HTR-8/SVneo (cell line): ENCODE measurements at regions not wholly inside any gene's neighbourhood (a gene's known extent, or its start where the extent isn't known, plus 50 kb on each side); places are given as distances from the start of the nearest gene placed in this dataset.
"Not testable (repeated sequence)": the region's sequence is repeated elsewhere in the genome, so short reads cannot be mapped to it uniquely, and the experiment has no call there.

Source experiments
- DNase-seq: peaks from one replicate; pipeline ENCODE4 v3.0.0; 2011; ENCODE audit warnings: low spot score, mixed read lengths; ENCODE audit not compliant: insufficient read length
- FAIRE-seq: peaks from 2 replicates; lab custom pipeline; 2011; peaks lifted over from hg19 to GRCh38; lab: Jason Lieb, UNC

GRCh38 chr3:23701716-23702597, 103.8 kb upstream of the UBE2E1 start:
- DNase-seq, result peak; percentile 57
- no peak for FAIRE-seq

DNA sequence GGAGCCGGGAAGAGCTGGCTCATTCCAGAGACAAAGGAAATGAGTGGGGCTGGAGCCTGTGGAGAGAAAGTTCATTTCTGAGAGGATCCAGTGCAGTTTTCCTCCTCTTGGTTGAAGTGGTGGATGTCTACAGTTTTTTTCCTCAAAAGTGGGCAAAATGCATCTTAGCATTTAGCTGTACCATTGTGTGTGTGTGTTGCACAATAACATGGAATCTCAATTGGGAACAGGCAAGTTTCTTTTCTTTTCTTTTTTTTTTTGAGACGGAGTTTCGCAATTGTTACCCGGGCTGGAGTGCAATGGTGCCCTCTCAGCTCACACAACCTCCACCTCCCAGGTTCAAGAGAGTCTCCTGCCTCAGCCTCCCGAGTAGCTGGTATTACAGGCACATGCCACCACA, 101.5 kb upstream of the UBE2E1 start:
- no peak for DNase-seq
- FAIRE-seq, result no peak

DNA sequence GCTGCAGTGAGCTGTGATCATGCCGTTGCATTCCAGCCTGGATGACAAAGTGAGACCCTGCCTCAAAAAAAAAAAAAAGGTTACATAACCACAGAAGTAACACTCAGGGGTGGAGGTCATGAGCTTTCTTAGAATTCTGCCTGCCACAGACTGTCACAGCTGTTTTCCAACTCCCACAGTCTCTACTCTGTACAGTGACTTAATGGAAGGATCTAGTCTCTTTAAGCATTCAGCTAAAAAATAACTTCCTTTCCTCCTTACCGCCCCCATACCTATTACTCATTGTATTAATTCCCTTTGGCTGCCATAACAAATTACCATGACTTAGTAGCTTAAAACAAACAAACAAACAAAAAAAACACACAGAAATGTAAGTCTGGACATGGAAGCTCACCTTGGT, 99.6 kb upstream of the UBE2E1 start:
- no peak for DNase-seq
- no peak for FAIRE-seq

GRCh38 chr3:23709987-23710386, 95.8 kb upstream of the UBE2E1 start:
- no peak for DNase-seq
- no peak for FAIRE-seq

GRCh38 chr3:23710555-23710954, 95.2 kb upstream of the UBE2E1 start:
- DNase-seq (no peak), FAIRE-seq (no peak)

DNA sequence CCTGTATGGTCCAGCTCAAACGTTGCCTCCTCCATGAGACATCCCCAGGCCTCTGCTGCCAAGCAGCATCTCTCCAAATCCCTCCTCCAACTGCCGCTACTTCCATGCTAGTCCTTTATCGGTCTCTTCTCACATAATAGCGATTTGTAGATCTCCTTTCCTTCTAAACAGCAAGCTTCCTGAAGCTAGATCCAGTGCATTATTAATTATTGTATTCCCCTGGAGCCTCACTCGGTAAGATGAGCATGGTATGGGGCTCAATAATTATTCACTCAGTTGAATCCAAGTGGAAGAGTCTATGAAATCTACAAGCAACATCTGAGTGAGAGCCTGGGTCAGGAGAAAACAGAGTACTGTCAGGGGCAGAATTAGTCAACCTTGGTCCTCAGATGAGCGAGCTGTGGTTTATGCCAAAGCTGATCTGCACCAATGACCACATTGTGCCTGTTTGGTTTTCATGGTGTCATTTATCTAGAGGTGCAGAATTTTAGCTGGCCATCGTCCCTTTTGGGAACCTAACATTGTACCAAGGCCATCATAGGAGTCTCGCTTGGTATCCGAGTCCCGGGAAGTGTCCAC, 93.8 kb upstream of the UBE2E1 start:
- DNase-seq, result no peak
- FAIRE-seq, result no peak

GRCh38 chr3:23712656-23713559, 92.8 kb upstream of the UBE2E1 start:
- no peak for FAIRE-seq
- DNase-seq, result peak; percentile 57

GRCh38 chr3:23713641-23714040, 92.1 kb upstream of the UBE2E1 start:
- FAIRE-seq (no peak), DNase-seq (no peak)

GRCh38 chr3:23720059-23720458, 85.7 kb upstream of the UBE2E1 start:
- no peak for DNase-seq
- no peak for FAIRE-seq

GRCh38 chr3:23720885-23721284, 84.9 kb upstream of the UBE2E1 start:
- DNase-seq (no peak), FAIRE-seq (no peak)

DNA sequence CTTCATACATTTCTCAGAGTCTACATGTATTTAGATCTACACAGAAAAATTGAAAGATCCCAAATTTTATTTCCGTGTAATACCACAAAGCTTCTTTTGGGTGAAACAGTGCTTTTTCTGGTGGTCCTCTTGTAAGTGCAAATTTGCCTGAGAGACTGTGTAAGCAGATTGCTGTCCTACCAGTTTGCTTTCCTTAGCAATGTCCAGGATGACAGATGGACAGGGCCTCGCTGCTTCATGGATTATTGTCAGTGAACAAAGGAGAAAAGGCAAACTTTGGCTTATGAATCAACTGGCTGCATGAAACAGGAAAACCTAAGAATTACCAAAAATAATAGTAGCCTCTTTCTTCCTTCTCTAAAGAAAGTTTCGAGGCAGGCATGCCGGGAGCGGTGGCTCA, 82.6 kb upstream of the UBE2E1 start:
- no peak for FAIRE-seq
- DNase-seq, result no peak

- FAIRE-seq, result no peak
- no peak for DNase-seq
These were observed 81.8 kb upstream of the UBE2E1 start for GRCh38 chr3:23723930-23724329.

DNA sequence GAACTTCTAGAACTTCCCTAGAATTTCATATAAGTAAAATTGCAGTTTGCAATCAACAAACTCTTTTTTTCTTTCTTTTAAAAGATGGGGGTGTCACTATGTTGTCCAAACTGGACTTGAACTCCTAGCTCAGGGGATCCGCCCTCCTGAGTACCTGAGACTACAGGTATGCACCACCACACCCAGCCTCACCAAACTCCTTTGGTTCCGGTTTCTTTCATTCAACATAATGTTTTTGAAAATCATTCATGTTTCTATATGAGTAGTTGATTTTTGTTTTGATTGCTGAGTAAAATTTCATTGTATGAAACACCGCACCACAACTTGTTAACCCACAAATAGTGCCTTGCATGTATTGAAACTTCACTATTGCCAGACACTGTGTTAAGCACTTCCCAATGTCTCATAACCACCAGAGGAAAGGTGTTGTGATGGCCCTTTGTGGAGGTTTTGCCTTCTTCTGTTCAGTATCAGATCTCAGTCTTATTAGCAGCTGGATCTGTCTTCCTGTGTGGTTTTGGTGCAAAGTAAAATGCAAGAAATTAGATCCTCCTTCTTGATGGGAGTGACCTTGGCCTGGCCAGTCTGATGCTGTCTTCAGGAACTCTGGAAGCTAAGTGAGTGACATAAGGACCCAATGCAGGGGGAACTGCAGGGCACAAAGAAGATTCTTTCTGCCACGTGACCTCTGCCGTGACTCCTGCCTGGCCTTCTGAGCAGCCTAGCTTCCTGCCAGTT, 78.8 kb upstream of the UBE2E1 start:
- FAIRE-seq, result no peak

DNA sequence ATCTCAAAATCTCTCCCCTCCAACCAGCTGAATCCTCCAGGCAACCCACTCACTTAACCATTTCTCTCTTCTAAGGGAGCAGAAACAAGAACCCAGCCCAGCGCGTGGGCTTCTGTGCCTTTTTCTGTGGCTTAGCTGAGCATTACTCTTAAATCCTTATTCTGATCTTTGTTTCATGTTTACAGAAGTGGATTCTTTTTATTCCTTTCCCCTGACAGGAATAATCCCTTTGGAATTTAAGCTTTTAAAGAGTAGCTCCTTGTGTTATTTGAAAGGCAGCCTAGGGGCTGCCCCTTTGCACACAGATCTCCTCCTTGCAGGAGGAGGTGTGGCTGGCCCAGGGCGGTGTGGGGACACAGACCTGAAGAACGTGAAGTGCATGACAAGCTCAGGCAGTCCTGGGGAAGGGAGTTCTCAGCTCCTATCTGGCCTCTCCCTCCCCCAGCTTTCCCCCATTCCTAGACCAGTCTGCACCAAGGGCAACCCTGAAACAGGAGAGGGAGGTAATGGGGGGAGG, 77.1 kb upstream of the UBE2E1 start:
- DNase-seq, result no peak
- peak; percentile 60 for FAIRE-seq

More for the DNA sequence above, 78.8 kb upstream of the UBE2E1 start:
- DNase-seq, result no peak

DNA sequence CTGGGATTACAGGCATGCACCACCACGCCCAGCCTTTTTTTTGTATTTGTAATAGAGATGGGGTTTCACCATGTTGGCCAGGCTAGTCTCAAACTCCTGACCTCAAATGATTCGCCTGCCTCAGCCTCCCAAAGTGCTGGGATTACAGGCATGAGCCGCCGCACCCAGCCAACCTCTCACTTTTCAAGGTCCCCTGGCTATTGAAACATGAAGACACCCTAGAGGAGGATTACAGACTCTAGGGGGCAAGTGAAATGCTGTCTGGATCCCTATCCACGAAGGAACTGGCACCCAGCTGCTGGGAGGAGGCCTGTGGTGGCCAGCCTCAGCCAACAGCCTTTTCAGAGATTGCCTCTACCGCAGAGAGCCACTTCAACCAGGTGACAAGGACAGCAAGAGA, 76.4 kb upstream of the UBE2E1 start:
- DNase-seq, FAIRE-seq: not testable (repeated sequence)

GRCh38 chr3:23734481-23734880, 71.3 kb upstream of the UBE2E1 start:
- DNase-seq, result no peak
- FAIRE-seq, result no peak

- FAIRE-seq, result no peak
- no peak for DNase-seq
These were observed 70.7 kb upstream of the UBE2E1 start for GRCh38 chr3:23735062-23735461.

- DNase-seq, result no peak
These were observed 70.0 kb upstream of the UBE2E1 start for GRCh38 chr3:23735535-23736326.

DNA sequence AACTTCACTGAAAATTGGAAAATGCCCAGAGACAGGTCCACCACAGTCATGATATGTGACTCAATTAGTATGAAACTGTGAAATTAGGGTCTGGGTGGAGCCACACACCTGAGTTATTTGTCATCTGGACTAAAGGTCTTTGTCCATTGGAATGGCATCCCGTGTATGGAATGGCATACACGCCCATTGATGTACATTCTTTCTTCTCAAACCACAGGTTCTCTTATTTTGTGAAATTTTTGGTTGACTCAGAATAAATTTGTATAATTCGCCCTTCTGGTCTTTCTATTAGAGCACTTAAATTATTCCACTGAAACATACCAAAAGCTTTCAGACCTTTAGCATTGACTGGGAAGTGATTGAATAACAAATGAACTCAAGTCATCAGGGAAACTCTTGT, 66.8 kb upstream of the UBE2E1 start:
- no peak for FAIRE-seq
- DNase-seq, result no peak

More at GRCh38 chr3:23735535-23736326, 70.0 kb upstream of the UBE2E1 start:
- no peak for FAIRE-seq
